GM19238 (cell line): ENCODE measurements at regions not wholly inside any gene's neighbourhood (a gene's known extent, or its start where the extent isn't known, plus 50 kb on each side); places are given as distances from the start of the nearest gene placed in this dataset.

Source experiments
- DNase-seq: peaks from one replicate; pipeline ENCODE4 v3.0.0; 2011; ENCODE audit warnings: low spot score; ENCODE audit not compliant: insufficient read length

GRCh38 chr20:24718277-24718676, 230.8 kb upstream of the CST7 start:
- no peak for DNase-seq

- no peak for DNase-seq
Measured at GRCh38 chr20:24718696-24719095, 230.4 kb upstream of the CST7 start.

- DNase-seq = no peak
Measured at GRCh38 chr20:24720957-24721356, 228.1 kb upstream of the CST7 start.

- no peak for DNase-seq
Measured at GRCh38 chr20:24721891-24722568, 227.0 kb upstream of the CST7 start.

GRCh38 chr20:24722586-24722985, 226.5 kb upstream of the CST7 start:
- no peak for DNase-seq

GRCh38 chr20:24723186-24723585, 225.9 kb upstream of the CST7 start:
- no peak for DNase-seq

- DNase-seq = no peak
Measured at GRCh38 chr20:24723647-24724352, 225.3 kb upstream of the CST7 start.

GRCh38 chr20:24724982-24725533, 224.0 kb upstream of the CST7 start:
- no peak for DNase-seq

GRCh38 chr20:24727795-24728194, 221.3 kb upstream of the CST7 start:
- no peak for DNase-seq

GRCh38 chr20:24729896-24730605, 219.0 kb upstream of the CST7 start:
- DNase-seq = no peak

- DNase-seq = no peak
Measured at GRCh38 chr20:24730750-24731149, 218.3 kb upstream of the CST7 start.

GRCh38 chr20:24731312-24731711, 217.8 kb upstream of the CST7 start:
- no peak for DNase-seq

GRCh38 chr20:24732076-24732475, 217.0 kb upstream of the CST7 start:
- no peak for DNase-seq

- no peak for DNase-seq
Measured at GRCh38 chr20:24732599-24732998, 216.5 kb upstream of the CST7 start.

GRCh38 chr20:24733416-24733815, 215.7 kb upstream of the CST7 start:
- no peak for DNase-seq

- DNase-seq = no peak
Measured at GRCh38 chr20:24734139-24734538, 214.9 kb upstream of the CST7 start.

GRCh38 chr20:24735263-24735662, 213.8 kb upstream of the CST7 start:
- no peak for DNase-seq

GRCh38 chr20:24736131-24736843, 212.8 kb upstream of the CST7 start:
- no peak for DNase-seq

- no peak for DNase-seq
Measured at GRCh38 chr20:24736844-24737211, 212.2 kb upstream of the CST7 start.

- no peak for DNase-seq
Measured at GRCh38 chr20:24737212-24737850, 211.7 kb upstream of the CST7 start.
